ENCODE measurements at regions not wholly inside any gene's neighbourhood (a gene's known extent, or its start where the extent isn't known, plus 50 kb on each side); places are given as distances from the start of the nearest gene placed in this dataset.

DNA sequence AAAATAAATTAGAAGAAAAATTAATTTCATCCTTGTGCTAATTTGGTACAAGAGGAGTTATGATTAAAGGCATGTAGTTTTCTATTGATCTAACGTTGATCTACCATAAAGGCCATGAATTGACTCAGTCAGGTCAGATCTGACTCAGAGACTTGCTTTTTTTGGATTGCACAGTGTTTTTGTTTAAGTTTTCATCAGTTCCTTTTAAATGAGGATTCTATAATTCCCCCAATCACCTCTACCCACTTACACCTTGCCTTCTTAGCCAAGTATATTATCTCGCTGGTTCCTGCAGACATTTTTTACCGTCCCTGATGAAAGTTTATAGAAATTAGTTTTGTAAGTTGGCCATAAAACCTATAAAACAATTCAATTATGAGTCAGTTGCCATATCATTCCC lies 132.4 kb upstream of the PALS2 start:
- TF ChIP-seq, protein P1, sequence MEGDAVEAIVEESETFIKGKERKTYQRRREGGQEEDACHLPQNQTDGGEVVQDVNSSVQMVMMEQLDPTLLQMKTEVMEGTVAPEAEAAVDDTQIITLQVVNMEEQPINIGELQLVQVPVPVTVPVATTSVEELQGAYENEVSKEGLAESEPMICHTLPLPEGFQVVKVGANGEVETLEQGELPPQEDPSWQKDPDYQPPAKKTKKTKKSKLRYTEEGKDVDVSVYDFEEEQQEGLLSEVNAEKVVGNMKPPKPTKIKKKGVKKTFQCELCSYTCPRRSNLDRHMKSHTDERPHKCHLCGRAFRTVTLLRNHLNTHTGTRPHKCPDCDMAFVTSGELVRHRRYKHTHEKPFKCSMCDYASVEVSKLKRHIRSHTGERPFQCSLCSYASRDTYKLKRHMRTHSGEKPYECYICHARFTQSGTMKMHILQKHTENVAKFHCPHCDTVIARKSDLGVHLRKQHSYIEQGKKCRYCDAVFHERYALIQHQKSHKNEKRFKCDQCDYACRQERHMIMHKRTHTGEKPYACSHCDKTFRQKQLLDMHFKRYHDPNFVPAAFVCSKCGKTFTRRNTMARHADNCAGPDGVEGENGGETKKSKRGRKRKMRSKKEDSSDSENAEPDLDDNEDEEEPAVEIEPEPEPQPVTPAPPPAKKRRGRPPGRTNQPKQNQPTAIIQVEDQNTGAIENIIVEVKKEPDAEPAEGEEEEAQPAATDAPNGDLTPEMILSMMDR (IDR thresholded peaks at IDR 0.05): no peak
- TF ChIP-seq POLR2A (IDR thresholded peaks at IDR 0.05): no peak
